ENCODE measurements at regions not wholly inside any gene's neighbourhood (a gene's known extent, or its start where the extent isn't known, plus 50 kb on each side); places are given as distances from the start of the nearest gene placed in this dataset.

- DNase-seq (ENCODE audit: low read depth): no peak
These were observed 185.3 kb upstream of the FBXO33 start for GRCh38 chr14:39617537-39617936.

GRCh38 chr14:39615352-39615751 is 183.1 kb upstream of the FBXO33 start:
- DNase-seq (ENCODE audit: low read depth): no peak
- no peak overlapping the region for H3K4me3 ChIP-seq (replicated peaks; ENCODE audit: low read depth, low read length)
- no peak for TF ChIP-seq CTCF (IDR thresholded peaks at IDR 0.05; ENCODE audit: low read length, missing control alignments)

More at GRCh38 chr14:39617537-39617936, 185.3 kb upstream of the FBXO33 start:
- no peak for TF ChIP-seq CTCF (IDR thresholded peaks at IDR 0.05; ENCODE audit: low read length, missing control alignments)
- H3K4me3 ChIP-seq (replicated peaks; ENCODE audit: low read depth, low read length): no peak overlapping the region

- TF ChIP-seq CTCF (IDR thresholded peaks at IDR 0.05; ENCODE audit: low read length, missing control alignments): no peak
- no peak for DNase-seq (ENCODE audit: low read depth)
- no peak overlapping the region for H3K4me3 ChIP-seq (replicated peaks; ENCODE audit: low read depth, low read length)
These were observed 182.2 kb upstream of the FBXO33 start for GRCh38 chr14:39614297-39614923.

- no peak for TF ChIP-seq CTCF (IDR thresholded peaks at IDR 0.05; ENCODE audit: low read length, missing control alignments)
- H3K4me3 ChIP-seq (replicated peaks; ENCODE audit: low read depth, low read length): no peak overlapping the region
- no peak for DNase-seq (ENCODE audit: low read depth)
These were observed 176.9 kb upstream of the FBXO33 start for GRCh38 chr14:39609119-39609518.

GRCh38 chr14:39607978-39608377 is 175.7 kb upstream of the FBXO33 start:
- no peak for DNase-seq (ENCODE audit: low read depth)
- H3K4me3 ChIP-seq (replicated peaks; ENCODE audit: low read depth, low read length): no peak overlapping the region
- TF ChIP-seq CTCF (IDR thresholded peaks at IDR 0.05; ENCODE audit: low read length, missing control alignments): no peak

- H3K4me3 ChIP-seq (replicated peaks; ENCODE audit: low read depth, low read length): no peak overlapping the region
- no peak for DNase-seq (ENCODE audit: low read depth)
- TF ChIP-seq CTCF (IDR thresholded peaks at IDR 0.05; ENCODE audit: low read length, missing control alignments): no peak
These were observed 171.7 kb upstream of the FBXO33 start for GRCh38 chr14:39603942-39604341.

GRCh38 chr14:39593377-39593776 is 161.1 kb upstream of the FBXO33 start:
- H3K4me3 ChIP-seq (replicated peaks; ENCODE audit: low read depth, low read length): no peak overlapping the region
- no peak for TF ChIP-seq CTCF (IDR thresholded peaks at IDR 0.05; ENCODE audit: low read length, missing control alignments)
- DNase-seq (ENCODE audit: low read depth): no peak
